SK-N-SH (cell line): ENCODE measurements at regions not wholly inside any gene's neighbourhood (a gene's known extent, or its start where the extent isn't known, plus 50 kb on each side); places are given as distances from the start of the nearest gene placed in this dataset.

Experiments used
- SMC3 ChIP-seq: IDR thresholded peaks from 2 replicates; pipeline ENCODE4 v1.6.1; 2012; ENCODE audit warnings: low read depth, low read length, improper control_type of control experiment
- ZBTB33 ChIP-seq: IDR thresholded peaks from 2 replicates; pipeline ENCODE4 v1.4.0; 2012; ENCODE audit warnings: low read depth, borderline replicate concordance

GRCh38 chr5:6822068-6822467 lies 108.8 kb downstream of the TENT4A start:
- TF ChIP-seq ZBTB33 (no peak), SMC3 (no peak)
